Esophagus mucosa (tissue), 1 donor: ENCODE measurements at regions not wholly inside any gene's neighbourhood (a gene's known extent, or its start where the extent isn't known, plus 50 kb on each side); places are given as distances from the start of the nearest gene placed in this dataset.
"Not testable (repeated sequence)": the region's sequence is repeated elsewhere in the genome, so short reads cannot be mapped to it uniquely, and the experiment has no call there.

ENCODE experiments used
- ATAC-seq: fragments of 200-7000 bp; cut with Tn5 transposase; one replicate; pipeline ENCODE4 v1.9.1; 2020
- donor health status: DM: yes; HTN: yes; CAD: no.

DNA sequence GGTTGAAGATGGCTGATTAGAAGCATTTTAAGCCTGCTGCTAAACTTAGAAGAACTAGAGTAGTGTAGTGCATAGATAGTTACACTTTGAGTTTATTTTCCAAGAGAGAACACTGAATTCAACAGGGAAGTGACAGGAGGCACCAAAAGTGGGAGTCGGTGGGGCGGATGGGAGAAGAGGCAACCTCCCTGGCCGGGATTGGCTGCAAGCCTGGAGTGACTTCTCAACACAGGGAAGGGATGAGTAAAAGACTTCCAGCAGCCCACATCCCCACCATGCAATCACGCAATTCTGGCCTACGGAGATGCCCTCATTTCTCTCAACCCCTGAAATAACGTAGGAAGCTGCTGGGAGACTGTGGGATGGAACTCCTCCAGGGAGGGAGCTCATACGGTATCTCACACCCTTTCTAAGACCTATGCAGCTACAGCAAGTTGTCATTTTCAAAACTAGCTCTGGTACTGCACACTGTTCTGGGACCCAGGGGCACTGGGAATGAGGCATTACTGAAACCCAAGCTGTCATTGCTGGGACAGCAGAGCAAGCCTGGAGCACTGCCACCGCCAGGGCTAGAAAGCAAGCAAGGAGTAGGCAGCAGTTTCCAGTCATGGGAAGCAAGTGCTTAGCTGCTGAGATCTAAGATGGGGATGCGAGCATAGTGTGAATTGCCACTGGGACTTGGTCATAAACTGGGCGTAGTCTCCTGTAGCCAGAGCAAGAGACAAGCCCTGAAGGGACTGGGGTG is 331.6 kb upstream of the PTGER4 start:
- ATAC-seq: no peak

DNA sequence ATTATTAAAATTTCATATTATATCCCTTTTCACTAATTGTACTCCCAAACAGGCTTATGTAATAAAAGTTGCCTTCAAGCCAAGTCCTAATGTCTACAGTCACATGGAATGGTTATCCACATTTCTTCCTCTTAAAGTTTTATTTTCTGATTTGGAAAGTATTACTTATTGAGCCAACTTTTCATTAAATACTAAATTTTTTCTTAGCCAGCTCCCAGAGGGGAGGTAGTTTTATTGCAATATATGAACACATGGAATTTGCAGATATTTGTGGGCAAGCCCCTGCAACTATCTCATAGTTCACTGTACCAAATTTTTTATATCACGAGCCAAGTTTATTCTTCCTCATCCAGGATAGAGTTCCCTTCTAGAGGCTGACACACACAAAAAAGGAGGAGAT is 332.8 kb upstream of the PTGER4 start:
- no peak for ATAC-seq

DNA sequence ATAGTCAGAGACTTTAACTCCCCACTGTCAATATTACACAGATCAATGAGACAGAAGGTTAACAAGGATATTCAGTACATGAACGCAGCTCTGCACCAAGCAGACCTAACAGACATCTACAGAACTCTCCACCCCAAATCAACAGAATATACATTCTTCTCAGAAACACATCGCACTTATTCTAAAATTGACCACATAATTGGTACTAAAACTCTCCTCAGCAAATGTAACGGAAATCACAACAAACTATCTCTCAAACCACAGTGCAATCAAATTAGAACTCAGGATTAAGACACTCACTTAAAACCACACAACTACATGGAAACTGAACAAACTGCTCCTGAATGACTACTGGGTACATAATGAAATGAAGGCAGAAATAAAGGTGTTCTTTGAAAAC is 341.3 kb upstream of the PTGER4 start:
- not testable (repeated sequence) for ATAC-seq

DNA sequence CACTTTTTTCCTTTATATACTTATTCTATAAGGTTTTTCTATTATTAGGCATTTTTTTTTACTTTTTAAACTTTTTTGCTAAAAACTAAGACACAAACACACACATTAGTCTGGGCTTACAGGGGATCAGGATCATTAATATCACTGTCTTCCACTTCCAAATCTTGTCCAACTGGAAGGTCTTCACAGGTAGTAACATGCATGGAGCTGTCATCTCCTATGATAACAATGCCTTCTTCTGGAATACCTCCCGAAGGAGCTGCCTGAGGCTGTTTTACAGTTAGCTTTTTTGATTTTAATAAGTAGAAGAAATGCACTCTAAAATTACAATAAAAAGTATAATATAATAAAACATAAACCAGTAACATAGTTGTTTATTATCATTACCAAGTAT is 345.5 kb upstream of the PTGER4 start:
- ATAC-seq: peak; percentile 57

DNA sequence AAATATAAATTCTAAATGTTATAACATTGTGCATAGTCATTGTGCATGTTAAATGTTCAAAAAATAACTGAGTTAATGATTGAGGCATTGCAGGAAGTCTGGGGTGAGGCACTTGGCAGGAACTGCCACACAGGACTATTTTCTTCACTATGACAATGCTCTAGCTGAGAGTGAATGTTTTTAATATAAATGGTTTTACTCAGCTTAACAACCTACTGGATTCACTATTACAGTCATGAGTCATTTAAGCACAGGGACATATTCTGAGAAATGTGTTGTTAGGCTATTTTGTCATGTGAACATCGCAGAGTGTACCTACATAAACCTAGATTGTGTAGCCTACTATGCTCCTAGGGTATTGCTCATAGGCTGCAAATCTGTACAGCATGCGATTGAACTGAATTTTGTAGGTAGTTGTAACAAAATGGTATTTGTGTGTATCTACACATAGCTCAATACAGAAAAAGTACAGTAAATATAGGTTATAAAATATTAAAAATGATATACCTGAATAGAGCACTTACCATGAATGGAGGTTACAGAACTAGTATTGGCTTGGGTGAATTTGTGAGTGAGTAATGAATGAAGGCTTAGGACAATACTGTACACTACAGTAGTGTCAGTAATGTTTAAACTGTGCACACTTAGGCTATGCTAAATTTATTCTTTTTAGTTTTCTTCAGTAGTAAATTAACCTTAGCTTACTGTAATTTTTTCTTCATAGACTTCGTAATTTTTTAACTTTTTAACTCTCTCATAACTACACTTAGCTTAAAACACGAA is 346.1 kb upstream of the PTGER4 start:
- peak; percentile 90 for ATAC-seq

DNA sequence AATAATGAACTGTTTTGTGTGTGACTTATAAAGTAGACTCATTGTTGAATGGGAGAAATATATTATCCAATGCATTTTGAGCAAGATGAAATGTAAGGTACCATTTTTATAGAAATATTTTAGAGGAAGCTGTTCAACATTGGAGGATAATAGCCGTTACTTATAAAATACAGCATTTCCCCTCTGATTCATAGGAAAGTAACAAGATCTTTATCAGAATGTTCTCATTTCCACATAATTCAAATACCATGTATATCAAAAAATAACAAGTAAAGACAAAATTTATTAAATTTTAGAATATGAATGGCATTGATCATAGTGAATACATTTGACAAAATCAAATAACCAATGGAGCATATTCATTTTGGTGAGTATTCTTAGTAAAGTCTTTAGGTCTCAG is 346.7 kb upstream of the PTGER4 start:
- ATAC-seq: no peak

DNA sequence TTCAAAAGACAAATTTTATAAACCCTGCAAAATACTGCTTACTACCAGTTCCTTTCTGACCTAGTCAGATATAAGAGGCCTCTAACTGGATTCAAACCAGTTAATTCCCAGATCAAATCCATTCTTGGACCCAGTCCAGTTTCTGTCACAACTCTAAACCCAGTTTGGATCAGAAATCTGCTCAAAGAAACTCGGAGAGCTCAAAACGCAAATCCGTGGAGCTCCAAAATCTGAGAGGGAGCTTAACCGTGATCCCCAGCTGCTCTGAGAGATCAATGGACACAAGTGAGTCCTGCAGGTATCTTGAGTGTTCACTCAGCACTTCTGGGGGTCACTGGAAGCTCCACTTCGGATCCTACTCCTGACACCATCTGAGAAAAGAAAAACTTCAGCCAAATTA is 348.1 kb upstream of the PTGER4 start:
- no peak for ATAC-seq

DNA sequence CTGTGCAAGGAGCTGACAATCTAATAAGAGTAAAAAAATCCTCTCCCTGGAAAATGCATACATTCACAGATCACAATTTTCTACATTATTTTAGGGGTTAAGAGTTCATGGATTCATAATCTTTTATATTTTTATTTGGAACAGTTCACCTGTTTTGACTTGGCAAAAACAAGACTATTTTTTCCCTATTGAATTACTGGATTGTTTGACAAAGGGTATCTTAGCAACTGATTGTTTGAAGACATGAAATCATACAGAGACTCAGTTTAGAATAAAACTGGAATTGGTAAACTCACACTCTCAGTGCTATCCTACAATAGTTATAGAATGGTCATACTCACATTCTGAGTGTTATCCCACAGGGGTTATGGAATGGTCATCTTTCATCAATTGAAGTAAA is 358.2 kb upstream of the PTGER4 start:
- ATAC-seq: no peak

DNA sequence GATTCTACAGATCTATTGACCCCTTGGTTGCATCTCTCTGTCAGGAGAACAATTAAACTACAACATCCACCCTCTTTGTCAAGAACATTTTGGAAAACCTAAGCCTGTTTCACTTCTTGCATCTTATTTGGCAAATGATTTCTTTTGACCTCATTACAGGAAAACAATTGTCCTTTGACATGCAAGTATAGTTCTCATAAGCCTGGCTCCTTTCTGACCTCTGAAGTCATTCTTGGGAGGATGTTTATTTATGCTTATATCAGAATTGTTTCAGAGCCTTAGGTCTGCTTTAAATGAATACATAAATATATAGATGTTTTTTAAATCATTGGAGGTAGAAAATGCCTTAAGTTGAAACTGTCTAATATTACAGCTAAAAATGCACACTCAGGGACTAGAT is 361.3 kb upstream of the PTGER4 start:
- no peak for ATAC-seq

DNA sequence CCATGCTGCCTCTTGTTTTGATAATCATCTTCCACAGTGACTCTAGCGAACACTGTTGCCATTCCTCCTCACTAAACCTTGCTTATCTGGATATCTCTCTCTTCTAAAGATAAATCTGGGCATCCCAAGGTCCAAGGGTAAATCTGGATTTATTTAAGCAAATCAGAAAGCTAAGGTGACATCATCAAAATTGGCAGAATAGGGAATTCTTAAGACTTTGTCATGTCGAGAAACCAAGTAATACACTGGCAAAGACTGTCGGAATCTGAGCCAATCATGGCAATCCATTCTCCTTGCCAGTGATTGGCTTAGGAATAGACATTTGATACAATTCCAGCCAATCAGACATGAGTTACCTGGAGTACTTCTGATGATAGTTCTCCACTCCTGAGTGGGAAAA is 362.7 kb upstream of the PTGER4 start:
- ATAC-seq: no peak

DNA sequence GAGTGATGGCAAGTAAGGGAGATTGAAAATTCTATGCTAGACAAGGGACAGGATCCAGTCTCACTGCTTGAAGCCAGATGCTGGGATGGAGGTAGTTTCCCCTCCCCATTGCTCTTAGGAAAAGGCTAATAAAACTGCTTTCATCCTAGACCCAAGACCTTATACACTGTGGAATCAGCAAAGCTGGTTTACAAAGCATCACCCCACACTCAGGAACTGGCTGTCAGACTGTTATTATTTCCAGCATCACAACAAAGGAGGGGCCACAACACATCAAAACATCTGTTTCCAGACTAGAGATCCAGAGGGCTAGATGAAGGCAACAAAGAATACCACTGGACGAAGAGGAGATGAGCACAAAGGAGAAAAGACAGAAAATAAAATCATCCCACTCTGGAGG is 364.6 kb upstream of the PTGER4 start:
- no peak for ATAC-seq

DNA sequence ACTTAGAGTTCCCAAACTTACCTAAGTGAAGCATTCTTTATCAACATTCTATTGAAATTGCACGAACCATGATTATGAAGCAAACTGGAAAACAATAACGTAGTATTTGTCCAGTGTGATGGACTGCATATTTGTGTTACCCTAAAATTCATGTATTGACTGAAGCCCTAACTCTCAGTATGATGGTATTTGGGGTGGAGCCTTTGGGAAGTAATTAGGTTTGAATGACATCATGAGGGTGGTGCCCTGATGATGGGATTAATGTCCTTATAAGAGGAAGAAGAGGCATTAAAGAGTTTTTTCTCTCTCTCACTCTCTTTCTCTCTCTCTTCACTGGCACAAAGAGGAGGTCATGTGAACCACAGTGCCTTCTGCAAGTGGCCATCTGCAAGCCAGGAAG is 365.4 kb upstream of the PTGER4 start:
- ATAC-seq: no peak

DNA sequence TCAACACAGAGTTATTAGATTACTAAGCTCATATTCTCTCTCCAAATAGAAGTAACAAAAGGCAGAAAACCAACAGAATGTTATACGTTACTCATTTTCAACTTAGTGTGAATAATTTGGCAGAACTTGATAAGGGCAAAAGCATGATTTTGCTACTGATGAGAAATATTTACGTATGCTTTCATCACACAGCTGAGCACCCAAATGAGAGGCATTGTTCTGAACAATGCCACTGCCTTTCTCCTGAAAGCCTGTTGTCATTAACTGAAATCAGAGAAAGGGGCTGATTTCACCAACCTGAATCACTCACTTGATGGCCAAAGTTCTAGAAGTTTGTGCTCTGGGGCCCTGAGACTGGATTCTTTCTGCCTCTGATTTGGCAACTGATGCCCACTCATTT is 367.5 kb upstream of the PTGER4 start:
- no peak for ATAC-seq

DNA sequence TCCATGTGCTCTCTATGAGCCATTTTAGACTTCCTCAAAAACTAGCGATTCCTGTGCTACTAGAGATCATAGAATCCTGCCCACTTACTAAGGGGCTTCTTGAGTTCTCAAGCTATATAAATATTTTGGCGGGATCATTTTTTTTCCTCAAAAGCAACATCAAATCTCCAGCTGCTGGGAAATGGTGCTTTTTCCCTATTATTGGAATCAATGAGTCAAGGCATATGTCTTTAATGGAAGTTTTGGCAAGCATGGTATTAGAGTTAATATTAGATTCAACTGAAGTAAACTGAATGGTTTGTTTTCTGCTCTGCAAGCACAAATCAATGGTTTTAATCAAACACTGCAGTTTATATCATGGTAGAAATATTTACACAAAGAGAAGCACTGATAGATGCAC is 369.9 kb upstream of the PTGER4 start:
- no peak for ATAC-seq

DNA sequence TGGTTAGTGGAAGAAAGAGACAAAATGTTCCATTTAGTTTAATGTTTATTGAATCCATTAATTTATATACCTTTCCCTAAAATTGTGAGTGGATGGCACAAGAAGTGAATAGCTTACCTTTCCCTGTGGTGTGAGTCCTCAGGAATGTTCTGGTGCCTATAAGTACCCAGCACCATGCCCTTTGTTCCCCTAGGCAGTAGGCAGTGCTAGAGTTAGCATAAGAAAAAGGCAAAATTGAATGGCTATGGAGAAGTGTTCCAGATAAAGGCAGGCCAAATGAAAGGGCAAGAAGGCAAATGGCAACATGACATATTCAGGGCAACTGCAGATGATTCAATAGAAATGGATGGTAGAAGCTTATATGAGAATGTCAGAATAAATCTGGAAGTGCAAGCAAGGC is 370.8 kb upstream of the PTGER4 start:
- no peak for ATAC-seq

DNA sequence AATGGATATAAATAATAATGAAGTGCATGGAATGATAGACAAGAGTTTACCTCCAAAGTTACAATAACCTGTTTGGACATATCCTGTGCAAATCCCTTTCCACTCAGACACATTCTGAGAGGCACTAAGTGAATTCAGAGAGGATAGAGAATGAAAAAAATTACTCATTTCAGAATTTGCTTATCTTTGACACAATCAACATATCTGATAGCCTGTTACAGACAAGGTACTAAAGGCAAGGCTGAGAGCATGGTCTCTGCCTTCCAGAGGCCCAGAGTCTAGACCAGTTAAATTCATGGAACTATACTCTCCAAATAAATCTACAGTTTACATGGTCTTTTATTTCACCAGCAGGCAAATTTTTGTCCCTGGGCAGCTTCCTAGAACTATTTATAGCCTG is 371.8 kb upstream of the PTGER4 start:
- ATAC-seq: no peak

DNA sequence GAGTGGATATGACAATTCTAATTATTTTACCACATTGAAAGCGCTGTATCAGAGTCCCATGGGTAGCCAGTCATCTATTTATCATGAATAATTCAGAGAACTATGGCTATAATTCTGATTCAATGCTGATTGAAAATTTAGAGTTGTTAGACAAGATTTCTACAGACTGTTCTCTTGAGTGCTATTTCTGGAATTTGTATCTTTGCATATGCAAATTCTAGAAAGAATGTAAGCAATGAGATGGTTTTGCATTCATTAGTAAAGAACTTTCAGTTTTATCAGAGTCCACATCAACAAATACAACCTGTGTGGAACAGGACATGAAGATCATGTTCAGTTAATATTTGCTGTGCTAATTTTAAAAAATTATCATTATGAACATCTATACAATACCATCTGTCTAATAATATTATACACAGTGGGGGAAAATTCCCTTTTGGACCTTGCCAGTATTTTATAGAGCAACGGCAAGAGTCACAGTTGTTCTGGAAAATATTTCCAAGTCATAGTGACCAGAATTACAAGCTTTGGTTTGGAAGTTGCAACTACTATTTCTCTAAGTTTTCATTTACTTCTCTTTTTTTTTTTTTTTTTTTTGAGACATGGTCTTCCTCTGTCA is 372.7 kb upstream of the PTGER4 start:
- no peak for ATAC-seq

DNA sequence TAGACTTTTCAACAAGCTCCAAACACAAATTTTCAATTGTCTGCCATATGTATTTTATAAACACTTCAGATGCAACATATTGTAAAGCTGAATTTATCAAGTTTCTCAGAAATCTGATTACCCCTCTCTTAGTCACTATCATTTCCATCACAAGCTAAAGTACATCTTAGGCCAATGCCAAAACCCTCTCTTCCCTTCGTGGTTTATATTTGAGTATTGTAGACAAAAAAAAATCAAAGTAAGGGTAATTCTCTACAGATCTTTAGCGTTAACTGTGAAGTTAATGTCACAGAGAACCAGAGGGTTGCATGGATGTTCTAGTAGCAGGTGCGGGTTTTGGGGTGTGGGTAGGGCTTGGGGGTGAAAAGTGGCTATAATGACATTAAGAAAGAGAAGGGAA is 387.7 kb upstream of the PTGER4 start:
- no peak for ATAC-seq

DNA sequence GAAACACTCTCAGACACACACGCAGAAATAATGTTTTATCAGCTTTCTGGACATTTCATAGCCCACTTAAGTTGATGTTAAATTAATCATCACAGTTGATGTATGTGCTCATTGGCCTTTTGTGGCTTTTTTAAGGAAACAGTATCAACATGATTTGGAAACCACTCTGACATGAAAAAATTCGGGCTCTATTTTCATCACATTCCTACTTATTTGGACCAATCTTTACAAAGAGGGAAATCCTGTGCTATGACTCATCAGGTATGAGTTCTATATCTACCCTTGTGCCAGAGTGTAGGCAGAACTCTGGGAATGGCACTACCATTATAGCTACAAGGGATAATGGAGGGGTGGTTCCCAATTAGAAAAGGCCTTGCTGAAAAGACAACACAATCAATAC is 388.4 kb upstream of the PTGER4 start:
- ATAC-seq: no peak

DNA sequence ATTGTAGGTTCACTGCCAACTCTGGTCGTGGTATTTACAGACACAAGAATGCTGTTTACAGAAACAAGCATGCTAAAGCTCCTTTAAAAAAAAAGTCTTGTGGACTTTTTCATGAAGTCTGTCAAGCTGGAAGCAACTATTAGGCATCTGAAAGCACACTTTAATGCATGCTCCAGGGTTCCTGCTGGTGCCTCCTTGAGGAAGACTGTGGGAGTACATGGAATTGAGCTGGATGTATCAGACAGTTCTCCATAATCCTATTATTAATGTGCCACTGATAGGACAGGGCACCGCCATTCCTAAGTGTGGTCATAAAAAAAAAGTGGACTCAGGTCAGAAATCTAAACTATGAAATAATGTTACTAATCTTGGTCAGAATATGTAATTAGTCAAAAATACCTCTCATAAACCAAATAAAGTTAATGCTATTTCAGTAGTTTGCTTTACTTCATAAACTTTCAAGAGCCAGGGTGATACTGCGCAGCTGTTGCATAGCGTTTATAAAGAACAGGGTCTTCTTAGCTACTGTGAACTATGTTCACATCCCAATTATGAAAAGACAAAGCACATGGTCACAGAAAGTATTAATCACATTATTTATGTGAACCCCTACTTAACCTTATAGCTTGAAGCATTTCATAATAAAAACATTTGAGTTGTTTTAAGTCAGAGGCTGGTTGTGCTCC is 390.8 kb upstream of the PTGER4 start:
- no peak for ATAC-seq

DNA sequence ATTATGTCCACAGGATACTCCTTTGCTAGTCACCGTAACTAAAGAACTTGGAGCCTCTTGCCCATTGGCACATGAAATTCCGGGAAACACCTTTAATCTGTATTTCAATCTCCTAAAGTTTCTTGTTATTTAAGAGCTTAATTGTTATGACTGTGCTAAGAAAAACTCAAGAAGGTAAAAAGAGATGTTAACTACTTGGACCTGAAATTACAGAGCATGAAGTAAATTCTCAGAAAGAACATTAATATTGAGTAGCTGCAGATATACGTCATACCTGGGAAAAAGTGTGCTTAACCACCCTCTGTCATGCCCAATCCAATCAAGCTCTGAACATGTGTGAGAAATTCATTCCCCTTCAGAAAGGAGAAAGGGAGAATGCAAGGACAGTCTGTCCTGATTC is 394.9 kb upstream of the PTGER4 start:
- no peak for ATAC-seq

DNA sequence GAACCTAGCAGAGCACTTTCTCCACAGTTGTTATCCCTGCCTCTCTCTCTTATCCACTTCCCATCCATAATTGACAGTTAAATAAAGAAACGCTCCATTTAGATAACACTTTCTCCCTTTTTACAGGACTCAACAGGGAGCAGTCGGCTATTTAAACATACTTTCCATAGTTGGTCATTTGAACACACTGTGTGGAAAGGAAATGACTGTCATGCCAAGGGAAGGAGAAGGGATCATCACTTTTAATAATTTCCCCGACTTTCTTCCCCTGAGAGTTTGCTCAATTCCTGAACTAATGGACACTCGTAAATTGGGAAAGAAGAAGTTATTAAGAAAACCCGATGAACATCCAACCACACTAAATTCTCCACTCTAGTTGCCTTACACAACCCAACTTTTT is 400.8 kb upstream of the PTGER4 start:
- no peak for ATAC-seq

DNA sequence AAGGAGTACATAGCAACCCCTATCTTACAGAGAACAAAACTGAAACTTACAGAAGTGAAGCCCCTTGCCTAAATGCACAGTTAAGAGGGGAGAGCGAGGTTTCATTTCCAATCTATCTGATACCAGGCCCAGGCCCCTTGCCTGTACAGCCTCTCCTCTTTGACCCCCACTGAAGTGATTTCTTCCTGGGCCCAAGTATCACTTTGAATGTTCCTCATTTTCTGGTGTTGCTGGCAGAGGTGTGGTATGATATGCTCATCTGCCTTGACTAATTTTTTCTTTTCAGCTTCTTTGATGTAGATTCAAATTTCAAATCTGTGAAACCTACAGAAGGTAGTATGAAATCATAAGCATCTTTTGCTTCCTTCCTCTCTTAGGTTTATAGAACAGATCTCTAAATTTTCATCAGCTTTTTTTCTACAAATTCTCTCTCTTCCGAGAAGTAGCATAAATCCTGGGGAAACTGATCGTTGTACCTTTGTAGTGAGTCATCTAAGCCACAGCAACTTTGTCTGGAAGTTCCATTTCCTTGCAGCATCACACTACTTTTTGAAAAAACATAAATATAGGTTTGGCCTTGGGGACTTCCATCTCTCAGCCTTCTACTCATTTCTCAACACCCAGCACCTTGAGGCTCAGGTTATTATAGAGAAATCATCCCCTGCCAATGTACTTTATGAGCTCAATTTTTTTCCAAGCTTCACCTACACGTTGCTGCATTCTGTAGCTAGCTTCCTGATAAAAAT is 402.4 kb upstream of the PTGER4 start:
- ATAC-seq: no peak
